Left colon (tissue), 2 donors: ENCODE measurements at regions not wholly inside any gene's neighbourhood (a gene's known extent, or its start where the extent isn't known, plus 50 kb on each side); places are given as distances from the start of the nearest gene placed in this dataset.

ENCODE experiments used
- ATAC-seq: fragments of 200-7000 bp; cut with Tn5 transposase; one replicate; pipeline ENCODE4 v1.9.1; 2020; ENCODE audit warnings: mild to moderate bottlenecking, moderate library complexity
- DNase-seq, 2 donors: peaks; one replicate each; pipeline ENCODE4 v3.0.0-alpha.2; 2020
- intact Hi-C, 2 donors: fragments of 100-400 bp; cut with DNase I in 1 of 2; cut with micrococcal nuclease in 1 of 2; formaldehyde crosslinking; loops; one replicate each; pipeline versions ENCODE4 v1.11.2 to v1.14.0; 2022; cut with DNase I, micrococcal nuclease
- donor health status: DM: no; HTN: no; CAD: no.
- donor health status: DM: yes; HTN: yes; CAD: no.

GRCh38 chr20:6213311-6213710 is 90.5 kb upstream of the FERMT1 start:
- DNase-seq, result no peak
- intact Hi-C loops, result no loop called here
- ATAC-seq, result no peak

GRCh38 chr20:6212903-6213302 is 90.1 kb upstream of the FERMT1 start:
- no peak for DNase-seq
- intact Hi-C loops, result no loop called here
- no peak for ATAC-seq

DNA sequence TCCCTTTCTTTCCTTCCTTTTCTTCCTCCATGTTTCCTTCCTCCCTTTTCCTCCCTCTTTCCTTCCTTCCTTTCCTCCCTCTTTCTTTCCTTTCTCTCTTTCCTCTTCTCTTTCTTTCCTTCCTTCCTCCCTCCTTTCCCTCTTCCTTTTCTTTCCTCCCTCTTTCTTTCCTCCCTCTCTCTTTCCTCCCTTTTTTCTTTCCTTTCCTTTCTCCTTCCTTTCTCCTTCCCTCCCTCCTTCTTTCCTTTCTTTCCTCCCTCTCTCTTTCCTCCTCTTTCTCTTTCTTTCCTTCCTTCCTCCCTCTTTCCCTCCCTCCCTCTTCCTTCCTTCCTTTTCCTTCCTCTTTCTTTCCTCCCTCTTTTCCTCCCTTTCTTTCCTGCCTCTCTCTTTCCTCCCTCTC is 86.3 kb upstream of the FERMT1 start:
- no peak for DNase-seq
- intact Hi-C loops, result no loop called here
- ATAC-seq, result no peak

GRCh38 chr20:6200092-6200491 is 77.3 kb upstream of the FERMT1 start:
- ATAC-seq (no peak), DNase-seq (no peak)
- intact Hi-C loops, result no loop called here

GRCh38 chr20:6185268-6185667 is 62.4 kb upstream of the FERMT1 start:
- DNase-seq (no peak), ATAC-seq (no peak)
- intact Hi-C loops, result no loop called here

DNA sequence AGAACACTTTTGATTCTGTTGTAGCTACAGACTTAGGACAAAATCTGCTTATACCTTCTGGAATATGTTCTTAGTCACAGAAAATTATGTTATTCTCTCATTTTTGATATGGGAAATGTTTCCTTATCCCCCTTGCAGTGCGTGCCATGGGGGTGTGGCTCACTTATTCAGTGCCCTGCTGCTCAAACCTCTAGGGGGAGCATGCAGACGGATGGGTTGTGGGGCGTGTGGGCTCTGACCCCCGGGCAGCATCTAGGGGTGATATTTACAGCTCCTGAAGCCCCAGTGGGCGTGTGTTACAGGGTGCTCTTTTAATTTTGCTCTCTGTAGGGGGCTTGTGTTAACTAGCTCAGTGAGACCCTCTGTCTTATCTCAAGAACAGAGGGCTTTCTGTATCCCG is 61.3 kb upstream of the FERMT1 start:
- intact Hi-C loops, result no loop called here
- ATAC-seq (no peak), DNase-seq (no peak)

- ATAC-seq (no peak), DNase-seq (no peak)
- intact Hi-C loops, result no loop called here
Measured at GRCh38 chr20:6180531-6180930, 57.7 kb upstream of the FERMT1 start.

- DNase-seq (no peak), ATAC-seq (no peak)
- intact Hi-C loops, result no loop called here
Measured at GRCh38 chr20:6178537-6178936, 55.7 kb upstream of the FERMT1 start.

- intact Hi-C loops, result no loop called here
- DNase-seq (no peak), ATAC-seq (no peak)
Measured at GRCh38 chr20:6173481-6173880, 50.7 kb upstream of the FERMT1 start.
